ENCODE measurements at regions not wholly inside any gene's neighbourhood (a gene's known extent, or its start where the extent isn't known, plus 50 kb on each side); places are given as distances from the start of the nearest gene placed in this dataset.
A peak's percentile ranks its signal among the peaks of the same experiment; 100 is the strongest.

DNA sequence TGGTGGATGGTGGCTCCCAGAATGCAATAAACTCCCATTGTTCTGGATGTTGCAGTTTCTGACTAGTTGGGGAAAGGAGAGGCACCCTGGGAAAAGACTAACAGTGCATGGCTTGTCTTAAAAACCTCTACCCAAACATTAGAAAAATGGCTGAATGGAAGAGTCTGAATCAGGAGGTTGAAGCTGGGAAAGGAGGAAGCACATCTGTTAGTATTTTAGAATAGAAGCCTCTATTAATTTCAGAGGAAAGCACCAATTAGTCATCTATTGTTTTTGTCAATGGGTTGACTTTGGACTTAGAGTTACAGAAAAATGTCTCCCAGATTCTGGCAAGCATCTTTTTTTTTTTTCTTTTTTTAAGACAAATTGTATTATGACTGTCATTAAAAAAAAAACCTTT, 56.1 kb upstream of the ELMO1 start:
- no peak for DNase-seq

DNA sequence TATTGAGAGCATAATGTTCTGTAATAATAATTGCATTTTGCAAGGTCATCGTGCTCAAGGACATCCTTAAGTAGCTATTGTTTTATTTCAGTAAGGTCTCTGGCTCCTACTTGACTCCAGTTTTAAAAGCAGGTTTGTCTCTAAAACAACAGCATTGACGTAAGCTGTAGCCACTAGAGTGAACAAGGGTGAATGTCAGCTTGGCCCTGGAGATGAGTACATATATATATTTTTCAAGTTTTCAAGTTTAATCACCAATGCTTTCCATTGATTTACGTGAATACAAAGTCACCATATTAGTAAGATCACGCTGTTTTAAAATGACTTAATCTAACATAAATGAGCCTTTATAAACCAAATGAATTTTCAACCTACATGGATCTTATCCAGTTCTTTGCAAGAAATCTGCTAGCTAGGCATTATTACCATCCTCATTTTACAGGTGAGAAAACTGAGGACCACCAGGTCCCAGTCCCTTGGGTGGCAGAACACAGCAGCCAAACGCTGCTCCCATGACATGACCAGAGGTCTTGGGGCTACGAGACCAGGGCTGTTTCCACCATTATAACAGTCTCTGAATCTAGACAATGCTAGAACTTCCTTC, 57.2 kb upstream of the ELMO1 start:
- no peak for DNase-seq

DNA sequence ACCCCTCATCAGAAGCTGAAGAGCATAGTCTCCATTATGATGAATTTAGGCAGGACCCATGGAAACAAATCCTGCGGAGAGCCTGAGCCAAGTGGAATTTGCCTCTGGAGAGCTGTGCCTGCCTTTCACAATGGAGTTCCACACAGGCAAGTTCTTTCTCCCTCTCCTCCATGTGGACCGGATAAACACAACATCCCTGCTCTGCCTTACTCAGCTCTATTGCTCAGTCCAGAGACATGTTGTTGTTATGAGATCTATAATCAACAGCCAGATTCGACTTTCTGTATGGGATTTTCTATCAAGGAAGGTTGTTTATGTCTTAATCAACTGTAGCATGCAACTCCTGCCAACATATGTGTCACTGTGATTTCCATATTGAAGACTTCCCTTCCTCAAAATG, 59.5 kb upstream of the ELMO1 start:
- DNase-seq: no peak

- DNase-seq: no peak
Observed at GRCh38 chr7:37510043-37510634, 61.5 kb upstream of the ELMO1 start.

GRCh38 chr7:37511915-37512314, 63.3 kb upstream of the ELMO1 start:
- DNase-seq: no peak

DNA sequence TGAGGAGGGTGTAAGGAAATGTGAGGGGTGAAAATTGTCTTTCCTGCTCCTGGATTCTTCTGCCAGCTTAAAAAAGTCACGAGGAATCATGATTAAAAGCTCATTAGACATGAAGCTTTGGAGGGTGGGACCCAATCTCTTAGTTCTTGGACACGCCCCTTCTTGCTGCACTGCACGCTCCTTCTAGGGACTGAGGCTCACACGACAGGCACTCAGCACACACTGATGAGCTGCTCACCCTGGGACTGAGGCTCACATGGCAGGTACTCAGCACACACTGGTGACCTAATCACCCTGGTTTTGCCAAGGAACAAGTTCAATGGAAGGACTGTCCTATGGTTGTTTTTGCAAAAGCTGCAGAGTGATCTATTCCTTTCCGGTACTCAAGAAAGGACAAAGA, 65.8 kb upstream of the ELMO1 start:
- no peak for DNase-seq

- DNase-seq: no peak
Observed at GRCh38 chr7:37516664-37517063, 68.0 kb upstream of the ELMO1 start.

GRCh38 chr7:37518266-37518665, 69.6 kb upstream of the ELMO1 start:
- DNase-seq: no peak

- no peak for DNase-seq
Observed at GRCh38 chr7:37524056-37524455, 75.4 kb upstream of the ELMO1 start.

DNA sequence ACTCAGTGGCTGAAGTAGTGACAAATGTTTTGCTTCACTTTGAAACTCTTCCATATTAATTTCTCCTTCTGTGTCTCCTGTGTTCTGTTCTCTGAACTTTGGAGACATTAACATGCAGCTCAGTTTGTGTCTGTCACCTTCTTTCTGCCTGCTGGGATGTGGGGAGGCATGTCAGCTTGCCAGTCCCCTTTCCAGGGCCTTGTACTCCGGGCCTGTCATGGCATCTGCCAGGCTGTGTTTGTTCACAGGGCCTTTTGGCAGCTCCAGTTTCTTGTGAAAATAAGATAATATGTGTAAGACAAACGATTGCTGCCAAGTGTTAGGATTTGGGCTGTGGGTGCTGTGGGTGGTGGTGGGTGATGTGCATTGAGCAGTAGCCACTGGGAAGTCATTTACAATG, 76.1 kb upstream of the ELMO1 start:
- no peak for DNase-seq

- DNase-seq: no peak
Observed at GRCh38 chr7:37526623-37527022, 78.0 kb upstream of the ELMO1 start.

DNA sequence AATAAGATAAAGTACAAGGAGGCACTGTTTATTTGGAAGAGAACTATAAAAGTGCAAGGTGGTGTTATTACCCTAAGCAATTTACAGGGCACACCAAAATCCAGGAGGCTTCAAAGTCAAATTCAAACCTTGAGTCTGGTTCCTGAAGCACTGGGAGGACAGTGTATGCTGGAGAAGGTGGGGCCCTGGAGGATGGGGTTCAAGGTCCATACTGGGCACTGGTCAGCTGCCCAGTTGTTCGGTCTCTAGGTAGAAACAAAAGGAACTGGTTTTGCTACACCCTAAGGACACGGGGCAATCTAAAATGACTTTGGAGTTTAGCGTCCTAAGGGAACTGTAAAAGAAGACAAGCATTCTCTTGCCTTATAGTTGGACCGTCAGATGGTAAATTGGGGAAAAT, 78.4 kb upstream of the ELMO1 start:
- no peak for DNase-seq

DNA sequence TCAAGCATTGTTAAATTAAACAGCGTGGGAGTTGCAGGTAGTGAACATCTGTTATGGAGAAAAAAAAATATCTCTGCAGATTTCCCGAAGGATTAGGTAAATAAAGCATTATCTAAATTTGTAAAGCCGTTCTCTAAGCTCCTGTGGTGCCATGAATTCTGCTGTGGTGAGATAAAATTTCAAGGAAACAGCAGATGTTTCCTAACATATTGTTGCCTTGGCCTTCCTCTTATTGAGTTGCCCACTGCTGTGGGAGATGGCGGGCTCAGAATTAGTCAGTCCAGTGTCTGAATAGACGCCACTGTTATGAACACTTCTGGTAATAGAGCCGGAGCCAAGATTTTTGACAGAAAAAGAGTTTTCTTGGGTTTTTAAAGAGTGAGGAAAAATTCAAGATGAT, 82.6 kb upstream of the ELMO1 start:
- DNase-seq: no peak

GRCh38 chr7:37532636-37533035, 84.0 kb upstream of the ELMO1 start:
- DNase-seq: no peak

- peak; percentile 50 for DNase-seq
Observed at GRCh38 chr7:37534893-37535610, 86.4 kb upstream of the ELMO1 start.

- DNase-seq: no peak
Observed at GRCh38 chr7:37535841-37536240, 87.2 kb upstream of the ELMO1 start.

DNA sequence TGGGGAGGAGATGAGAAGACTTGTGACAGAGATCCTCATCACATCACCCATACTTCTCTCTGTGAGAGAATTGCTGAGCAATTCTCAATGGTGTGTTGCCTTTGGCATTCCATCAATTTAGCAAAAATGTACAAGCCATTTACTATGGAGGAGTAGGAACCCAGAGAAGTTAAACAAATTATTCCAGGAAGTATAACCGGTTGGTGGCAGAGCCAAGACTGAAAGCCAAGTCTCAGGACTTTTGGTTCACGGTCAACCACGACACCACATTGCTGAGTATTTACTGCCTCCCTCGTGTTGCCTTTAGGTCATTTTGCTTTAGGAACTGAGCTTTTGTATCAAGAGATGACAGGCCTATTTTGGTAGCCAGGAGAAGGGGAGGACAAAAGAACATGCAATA, 88.0 kb upstream of the ELMO1 start:
- no peak for DNase-seq

GRCh38 chr7:37537439-37537838, 88.8 kb upstream of the ELMO1 start:
- DNase-seq: no peak

DNA sequence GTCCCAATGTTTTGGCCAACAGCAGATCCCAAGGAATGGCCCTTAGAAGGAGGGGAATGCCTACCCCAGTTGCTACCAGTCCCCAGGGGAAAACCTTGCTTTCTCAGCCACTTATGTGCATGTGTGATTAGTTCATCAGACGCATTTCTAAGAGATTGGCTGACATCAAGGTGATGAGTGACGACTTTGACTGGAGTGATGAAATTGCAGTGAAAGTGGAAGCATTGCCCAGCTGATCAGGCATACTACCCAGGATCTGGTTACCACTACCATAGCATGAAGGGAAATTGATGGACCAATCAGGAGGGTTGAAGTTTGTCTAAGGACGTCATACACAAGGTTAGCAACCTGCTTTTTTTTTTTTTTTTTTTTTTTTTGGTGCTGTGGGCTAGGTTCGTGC, 90.3 kb upstream of the ELMO1 start:
- no peak for DNase-seq

DNA sequence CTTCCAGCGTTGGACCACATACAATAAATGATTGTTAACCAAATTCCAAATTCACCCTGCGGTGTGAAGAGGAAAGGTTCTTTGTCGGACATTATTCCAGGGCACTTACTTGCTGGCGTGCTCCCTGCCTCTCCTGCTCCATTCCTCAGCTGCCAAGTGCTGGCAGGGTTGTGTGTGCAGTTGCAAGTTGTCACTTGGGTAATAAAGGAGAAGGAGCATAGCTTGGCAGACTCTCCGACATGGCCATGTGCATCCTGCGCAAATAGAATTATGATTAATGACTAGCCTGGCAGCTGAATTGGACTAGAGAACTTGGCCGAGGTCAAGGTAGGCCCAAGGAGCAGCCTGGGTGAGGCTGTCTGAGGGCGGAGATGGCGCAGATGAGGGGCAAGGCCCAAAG, 92.3 kb upstream of the ELMO1 start:
- DNase-seq: no peak

DNA sequence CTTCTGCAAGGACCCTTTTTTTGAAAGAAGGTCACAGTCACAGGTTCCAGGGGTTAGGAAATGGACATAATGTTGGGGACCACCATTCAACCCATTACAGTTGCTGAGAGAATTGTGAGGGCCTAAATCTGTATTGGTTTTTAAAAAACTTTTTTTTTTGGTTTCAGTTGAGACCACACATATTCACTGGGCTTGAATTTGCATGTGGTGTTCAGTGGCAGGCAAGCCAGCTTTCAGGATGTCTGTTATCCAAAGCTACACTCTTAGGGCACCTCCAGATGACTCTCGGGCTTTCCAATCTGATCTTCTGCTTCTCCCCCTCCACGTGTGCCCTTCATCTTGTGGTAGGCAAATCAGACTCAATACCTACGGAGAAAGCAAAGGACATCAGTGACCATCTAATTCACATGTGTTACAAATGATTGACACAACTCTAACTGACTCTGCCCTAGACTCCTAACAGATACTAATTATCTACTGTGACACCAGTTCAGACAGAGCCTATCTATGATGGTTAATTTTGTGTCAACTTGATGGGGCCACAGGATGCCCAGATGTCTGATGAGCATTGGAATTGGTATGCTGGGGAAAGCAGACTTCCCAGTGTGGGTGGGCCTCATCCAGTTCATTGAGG, 93.3 kb upstream of the ELMO1 start:
- DNase-seq: no peak

DNA sequence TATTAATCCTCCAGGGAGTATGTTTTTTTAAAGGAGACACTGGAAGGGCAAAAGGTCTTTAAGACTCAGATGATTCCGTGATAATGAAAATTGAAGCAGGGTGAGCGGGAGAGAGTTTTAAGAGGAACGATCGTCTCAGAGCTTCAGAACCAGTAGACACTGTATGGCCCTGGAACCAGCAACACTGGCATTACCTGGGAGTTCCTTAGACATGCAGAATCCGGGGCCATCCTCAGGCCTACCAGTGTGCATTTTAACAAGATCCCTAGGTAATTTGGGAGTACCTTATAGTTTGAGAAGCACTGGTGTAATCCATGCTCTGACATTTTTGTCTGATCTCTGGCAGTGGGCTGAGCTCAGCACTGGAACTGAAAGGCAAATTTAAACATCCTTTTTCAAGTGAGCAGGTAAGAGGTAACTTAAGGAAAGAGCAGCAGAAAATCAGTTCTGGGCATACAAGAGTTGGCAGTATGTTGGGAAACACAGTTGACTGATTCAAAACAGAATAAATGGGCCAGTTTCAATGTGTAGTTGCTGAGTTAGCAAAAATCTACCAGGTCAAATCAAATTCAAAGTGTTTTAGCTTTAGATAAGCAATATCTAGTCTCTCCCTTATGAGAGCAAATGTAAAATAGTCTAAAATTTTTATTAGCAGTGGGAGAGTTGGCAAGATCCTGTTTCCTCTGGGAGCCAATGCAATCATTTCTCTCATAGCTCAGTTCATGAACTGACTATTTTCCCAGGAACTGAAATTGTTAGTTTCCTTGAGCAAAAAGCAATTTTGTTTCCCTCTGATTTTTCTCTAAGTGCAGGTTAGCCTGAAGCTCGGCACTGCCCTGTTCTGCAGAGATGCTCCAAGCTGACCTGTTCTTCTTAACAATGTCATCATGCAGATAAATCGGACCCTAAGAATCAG, 97.2 kb upstream of the ELMO1 start:
- no peak for DNase-seq

GRCh38 chr7:37546677-37547076, 98.0 kb upstream of the ELMO1 start:
- no peak for DNase-seq
